ENCODE measurements at regions not wholly inside any gene's neighbourhood (a gene's known extent, or its start where the extent isn't known, plus 50 kb on each side); places are given as distances from the start of the nearest gene placed in this dataset.
A peak's percentile ranks its signal among the peaks of the same experiment; 100 is the strongest.

DNA sequence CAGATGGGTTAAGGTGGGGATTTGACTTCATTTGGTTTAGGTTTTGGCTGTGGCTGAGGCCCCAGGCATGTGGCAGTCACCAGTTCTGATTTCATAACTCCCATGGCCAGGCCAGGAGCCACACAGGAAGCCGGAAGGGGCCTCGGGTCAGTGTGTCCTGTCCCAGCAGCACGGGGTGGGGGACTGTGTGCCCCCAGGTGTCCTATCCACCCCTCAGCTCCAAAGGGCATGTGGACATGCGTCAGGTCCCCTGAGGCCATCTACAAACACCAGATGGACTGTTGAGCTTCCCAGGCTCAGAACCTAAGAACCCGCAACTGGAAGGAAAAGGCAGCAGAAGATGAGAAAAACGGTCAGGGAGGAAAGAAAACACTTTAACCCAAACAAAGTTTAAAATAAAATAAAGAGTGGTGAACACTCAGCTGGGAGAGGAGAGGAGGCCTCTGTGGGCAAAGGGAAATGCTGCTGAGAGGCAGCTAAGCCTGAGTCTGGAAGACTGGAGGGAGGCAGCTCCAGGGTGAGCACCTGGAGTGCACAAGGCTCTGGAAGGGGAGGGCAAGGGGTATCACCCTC lies 260.8 kb downstream of the AUH start:
- peak; percentile 57 for ATAC-seq
- 29% methylated on average over 1 of the region's 6 CpGs; no CpG with 5 or more reads in 1 of the 2 donors for WGBS, 2 donors (ENCODE audit: low coverage in 1 of 2)
- H3K4me3 ChIP-seq, result no peak overlapping the region

GRCh38 chr9:91101611-91102168 lies 260.0 kb downstream of the AUH start:
- Histone ChIP-seq H3K9me3 (no peaks in the 10 kb centered on the region), H3K27me3 (no peaks in the 10 kb centered on the region), H3K4me1 (peaks cover 0 to 33% (median 17%) of the 10 kb centered on the region in 3 donors), H3K4me3 (no peak overlapping the region), H3K36me3 (no peaks in the 10 kb centered on the region), H3K27ac (peak overlapping the region in 3 of 4 donors; percentile 65 to 74 (median 71))
- TF ChIP-seq EP300 (IDR thresholded peaks at IDR 0.05), result no peak
- WGBS, 2 donors (ENCODE audit: low coverage in 1 of 2), result 67 to 83% methylated on average over 1 to 4 of the region's 7 CpGs
- ATAC-seq, result no peak

More for the DNA sequence above, 260.8 kb downstream of the AUH start:
- H3K9me3 ChIP-seq, result no peaks in the 10 kb centered on the region
- H3K27ac ChIP-seq, result peak overlapping the region in 3 of 4 donors; percentile 65 to 74 (median 71)
- TF ChIP-seq, protein P1, sequence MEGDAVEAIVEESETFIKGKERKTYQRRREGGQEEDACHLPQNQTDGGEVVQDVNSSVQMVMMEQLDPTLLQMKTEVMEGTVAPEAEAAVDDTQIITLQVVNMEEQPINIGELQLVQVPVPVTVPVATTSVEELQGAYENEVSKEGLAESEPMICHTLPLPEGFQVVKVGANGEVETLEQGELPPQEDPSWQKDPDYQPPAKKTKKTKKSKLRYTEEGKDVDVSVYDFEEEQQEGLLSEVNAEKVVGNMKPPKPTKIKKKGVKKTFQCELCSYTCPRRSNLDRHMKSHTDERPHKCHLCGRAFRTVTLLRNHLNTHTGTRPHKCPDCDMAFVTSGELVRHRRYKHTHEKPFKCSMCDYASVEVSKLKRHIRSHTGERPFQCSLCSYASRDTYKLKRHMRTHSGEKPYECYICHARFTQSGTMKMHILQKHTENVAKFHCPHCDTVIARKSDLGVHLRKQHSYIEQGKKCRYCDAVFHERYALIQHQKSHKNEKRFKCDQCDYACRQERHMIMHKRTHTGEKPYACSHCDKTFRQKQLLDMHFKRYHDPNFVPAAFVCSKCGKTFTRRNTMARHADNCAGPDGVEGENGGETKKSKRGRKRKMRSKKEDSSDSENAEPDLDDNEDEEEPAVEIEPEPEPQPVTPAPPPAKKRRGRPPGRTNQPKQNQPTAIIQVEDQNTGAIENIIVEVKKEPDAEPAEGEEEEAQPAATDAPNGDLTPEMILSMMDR (IDR thresholded peaks at IDR 0.05), result no peak
- TF ChIP-seq EP300 (IDR thresholded peaks at IDR 0.05) (no peak), POLR2AphosphoS5 (IDR thresholded peaks at IDR 0.05) (no peak), POLR2A (IDR thresholded peaks at IDR 0.05) (no peak)
- peaks cover 0 to 33% (median 17%) of the 10 kb centered on the region in 3 donors for H3K4me1 ChIP-seq
- no peaks in the 10 kb centered on the region for H3K27me3 ChIP-seq
- no peaks in the 10 kb centered on the region for H3K36me3 ChIP-seq

DNA sequence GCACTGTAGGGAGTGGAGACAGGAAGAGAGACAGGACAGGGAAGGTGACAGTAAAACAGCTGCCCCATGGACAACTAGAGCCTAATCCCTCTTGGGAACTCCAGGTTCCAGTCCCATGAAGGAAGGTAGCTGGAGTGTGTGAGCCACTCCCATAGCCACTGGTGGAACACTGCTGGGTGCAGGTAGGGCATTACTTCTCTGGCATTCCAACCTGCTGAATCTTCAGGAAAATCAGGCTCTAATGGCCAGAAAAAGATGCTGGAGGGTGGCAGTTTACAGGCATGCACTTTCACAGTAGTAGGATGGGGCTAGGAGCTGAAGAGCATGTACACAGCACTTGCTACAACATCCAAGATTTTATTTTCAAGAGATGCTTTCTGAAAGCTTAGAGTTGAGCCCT lies 259.4 kb downstream of the AUH start:
- H3K4me1 ChIP-seq, result peaks cover 0 to 33% (median 17%) of the 10 kb centered on the region in 3 donors
- no peak overlapping the region for H3K27ac ChIP-seq
- H3K4me3 ChIP-seq, result no peak overlapping the region
- TF ChIP-seq, protein P1 (IDR thresholded peaks at IDR 0.05), result no peak
- TF ChIP-seq POLR2AphosphoS5 (IDR thresholded peaks at IDR 0.05) (no peak), POLR2A (IDR thresholded peaks at IDR 0.05) (no peak), EP300 (IDR thresholded peaks at IDR 0.05) (no peak)
- no peaks in the 10 kb centered on the region for H3K36me3 ChIP-seq
- no peaks in the 10 kb centered on the region for H3K9me3 ChIP-seq
- no peak for ATAC-seq
- H3K27me3 ChIP-seq, result no peaks in the 10 kb centered on the region

DNA sequence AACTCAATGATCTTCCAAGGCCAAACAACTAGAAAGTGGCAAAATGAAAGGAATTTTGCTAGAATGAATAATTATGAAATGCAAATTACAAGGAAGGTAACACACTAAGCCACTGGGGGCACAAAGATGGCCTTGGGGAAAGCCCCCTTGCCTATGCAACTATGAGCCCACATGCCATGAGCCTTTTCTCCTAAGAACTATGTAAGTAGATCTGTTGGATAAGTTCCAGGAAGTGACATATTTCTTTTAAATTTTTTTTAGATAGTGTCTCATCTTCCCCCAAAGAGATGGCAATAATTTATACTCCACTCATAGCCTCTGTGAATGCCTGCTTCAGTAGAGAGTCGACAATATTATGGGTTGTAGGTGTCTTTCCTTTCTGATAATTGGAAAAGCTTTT lies 257.8 kb downstream of the AUH start:
- no peaks in the 10 kb centered on the region for H3K36me3 ChIP-seq

DNA sequence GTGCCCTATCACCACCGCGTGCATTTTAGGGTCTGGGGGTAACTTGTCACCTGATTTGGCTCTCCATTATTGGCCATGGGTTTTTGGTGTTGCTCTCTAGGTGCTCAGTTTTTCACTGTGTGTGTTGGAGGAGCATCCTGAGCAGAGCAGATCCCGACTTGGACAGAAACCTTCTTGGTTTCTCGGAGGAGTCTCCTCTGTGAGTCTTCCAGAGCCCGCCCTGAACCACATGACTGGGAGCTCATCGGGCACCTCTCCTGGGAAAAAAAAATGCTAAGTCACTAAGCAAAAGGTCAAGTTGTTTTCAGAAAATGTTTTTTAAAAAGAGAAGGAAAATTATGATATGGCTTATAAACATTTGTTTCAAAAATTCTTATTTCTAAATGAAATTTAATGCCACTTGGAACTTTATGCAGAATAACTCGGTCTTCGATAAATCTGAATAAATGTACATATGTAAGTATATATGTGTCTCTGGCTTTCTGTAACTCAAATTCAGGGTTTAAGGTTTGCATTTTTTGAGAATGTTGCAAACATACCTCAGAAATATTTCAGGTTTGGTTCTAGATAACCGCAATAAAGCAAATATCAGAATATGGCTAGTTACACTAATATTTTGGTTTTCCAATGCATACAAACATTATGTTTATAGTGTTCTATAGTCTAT lies 255.2 kb downstream of the AUH start:
- H3K4me3 ChIP-seq, result no peak overlapping the region
- TF ChIP-seq POLR2A (IDR thresholded peaks at IDR 0.05) (no peak), POLR2AphosphoS5 (IDR thresholded peaks at IDR 0.05) (no peak), EP300 (IDR thresholded peaks at IDR 0.05) (no peak)
- TF ChIP-seq, protein P1 (IDR thresholded peaks at IDR 0.05), result no peak
- peaks cover 0 to 14% (median 0%) of the 10 kb centered on the region in 3 donors for H3K9me3 ChIP-seq
- H3K27me3 ChIP-seq, result no peaks in the 10 kb centered on the region
- H3K36me3 ChIP-seq, result no peaks in the 10 kb centered on the region
- 83 to 94% methylated on average over 5 to 7 of the region's 9 CpGs for WGBS, 2 donors (ENCODE audit: low coverage in 1 of 2)
- H3K27ac ChIP-seq, result no peak overlapping the region
- no peak for ATAC-seq
- H3K4me1 ChIP-seq, result peaks cover 0 to 7% (median 0%) of the 10 kb centered on the region in 3 donors

More for the DNA sequence above, 257.8 kb downstream of the AUH start:
- H3K4me1 ChIP-seq, result peaks cover 0 to 33% (median 17%) of the 10 kb centered on the region in 3 donors
- H3K27ac ChIP-seq, result no peak overlapping the region
- no peaks in the 10 kb centered on the region for H3K27me3 ChIP-seq
- 100% methylated on average over 1 of the region's 1 CpG for WGBS, 2 donors (ENCODE audit: low coverage in 1 of 2)
- no peak overlapping the region for H3K4me3 ChIP-seq
- TF ChIP-seq EP300 (IDR thresholded peaks at IDR 0.05) (no peak), POLR2AphosphoS5 (IDR thresholded peaks at IDR 0.05) (no peak), POLR2A (IDR thresholded peaks at IDR 0.05) (no peak)
- TF ChIP-seq, protein P1 (IDR thresholded peaks at IDR 0.05), result no peak
- no peaks in the 10 kb centered on the region for H3K9me3 ChIP-seq
- no peak for ATAC-seq
